ENCODE measurements at regions not wholly inside any gene's neighbourhood (a gene's known extent, or its start where the extent isn't known, plus 50 kb on each side); places are given as distances from the start of the nearest gene placed in this dataset.
"Not testable (repeated sequence)": the region's sequence is repeated elsewhere in the genome, so short reads cannot be mapped to it uniquely, and the experiment has no call there.

- no peak overlapping the region for H3K27ac ChIP-seq
- H3K4me3 ChIP-seq: no peak overlapping the region
- intact Hi-C loops (cut with DNase I; ENCODE audit: low total_unique reads): no loop called here
- no peaks in the 10 kb centered on the region for H3K36me3 ChIP-seq
- H3K9me3 ChIP-seq: peaks cover 0 to 11% of the 10 kb centered on the region in 2 donors
- H3K27me3 ChIP-seq: no peaks in the 10 kb centered on the region
- TF ChIP-seq POLR2A (IDR thresholded peaks at IDR 0.05) (no peak), POLR2AphosphoS5 (IDR thresholded peaks at IDR 0.05) (no peak)
- TF ChIP-seq, protein P1, sequence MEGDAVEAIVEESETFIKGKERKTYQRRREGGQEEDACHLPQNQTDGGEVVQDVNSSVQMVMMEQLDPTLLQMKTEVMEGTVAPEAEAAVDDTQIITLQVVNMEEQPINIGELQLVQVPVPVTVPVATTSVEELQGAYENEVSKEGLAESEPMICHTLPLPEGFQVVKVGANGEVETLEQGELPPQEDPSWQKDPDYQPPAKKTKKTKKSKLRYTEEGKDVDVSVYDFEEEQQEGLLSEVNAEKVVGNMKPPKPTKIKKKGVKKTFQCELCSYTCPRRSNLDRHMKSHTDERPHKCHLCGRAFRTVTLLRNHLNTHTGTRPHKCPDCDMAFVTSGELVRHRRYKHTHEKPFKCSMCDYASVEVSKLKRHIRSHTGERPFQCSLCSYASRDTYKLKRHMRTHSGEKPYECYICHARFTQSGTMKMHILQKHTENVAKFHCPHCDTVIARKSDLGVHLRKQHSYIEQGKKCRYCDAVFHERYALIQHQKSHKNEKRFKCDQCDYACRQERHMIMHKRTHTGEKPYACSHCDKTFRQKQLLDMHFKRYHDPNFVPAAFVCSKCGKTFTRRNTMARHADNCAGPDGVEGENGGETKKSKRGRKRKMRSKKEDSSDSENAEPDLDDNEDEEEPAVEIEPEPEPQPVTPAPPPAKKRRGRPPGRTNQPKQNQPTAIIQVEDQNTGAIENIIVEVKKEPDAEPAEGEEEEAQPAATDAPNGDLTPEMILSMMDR (IDR thresholded peaks at IDR 0.05): no peak
- DNase-seq (ENCODE audit: low spot score in 2 of 2): no peak
- H3K4me1 ChIP-seq: no peaks in the 10 kb centered on the region
Measured at GRCh38 chr7:118429141-118429540, 204.6 kb downstream of the ANKRD7 start.

DNA sequence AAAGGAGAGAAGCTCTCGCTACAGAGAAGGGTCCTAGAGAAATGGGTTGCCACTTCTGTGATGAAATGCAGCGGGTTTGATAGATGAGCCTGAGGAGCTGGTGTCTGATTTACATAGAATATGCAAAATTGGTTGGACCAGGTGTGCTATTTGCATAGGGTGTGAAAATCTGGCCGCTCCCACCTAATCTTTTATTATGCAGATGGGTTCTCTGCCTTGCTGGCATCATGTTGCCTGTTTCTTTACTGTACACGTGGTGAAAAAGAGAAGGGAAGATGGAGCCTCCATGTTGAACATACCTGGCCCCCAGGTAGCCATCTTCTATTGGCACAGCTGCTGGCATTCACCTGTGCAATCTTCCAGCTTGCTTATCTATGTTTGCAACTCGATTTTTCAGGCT is 212.2 kb downstream of the ANKRD7 start:
- Histone ChIP-seq H3K27me3 (no peaks in the 10 kb centered on the region), H3K4me1 (no peaks in the 10 kb centered on the region), H3K4me3 (no peak overlapping the region), H3K36me3 (no peaks in the 10 kb centered on the region), H3K27ac (no peak overlapping the region), H3K9me3 (peaks cover 0 to 11% of the 10 kb centered on the region in 2 donors)
- intact Hi-C loops (cut with DNase I; ENCODE audit: low total_unique reads): no loop called here
- no peak for DNase-seq (ENCODE audit: low spot score in 2 of 2)
- TF ChIP-seq, protein P1 (IDR thresholded peaks at IDR 0.05): no peak
- TF ChIP-seq POLR2A (IDR thresholded peaks at IDR 0.05) (no peak), POLR2AphosphoS5 (IDR thresholded peaks at IDR 0.05) (no peak)

DNA sequence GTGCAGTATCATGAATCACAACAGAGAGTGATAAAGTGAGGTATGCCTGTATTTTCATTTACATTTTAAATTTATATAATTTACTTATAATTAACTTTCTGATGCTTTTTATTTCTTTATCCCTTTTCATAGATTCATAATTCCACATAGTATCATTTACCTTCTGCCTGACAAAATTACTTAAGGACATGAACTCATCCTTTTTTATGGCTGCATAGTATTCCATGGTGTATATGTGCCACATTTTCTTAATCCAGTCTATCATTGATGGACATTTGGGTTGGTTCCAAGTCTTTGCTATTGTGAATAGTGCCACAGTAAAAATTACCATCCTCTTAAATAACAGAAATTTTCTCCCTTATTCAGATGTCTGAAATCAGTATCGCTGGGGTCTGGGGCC is 224.5 kb downstream of the ANKRD7 start:
- DNase-seq (ENCODE audit: low spot score in 2 of 2); H3K9me3 ChIP-seq; H3K4me3 ChIP-seq; H3K4me1 ChIP-seq; H3K27ac ChIP-seq; intact Hi-C loops (cut with DNase I; ENCODE audit: low total_unique reads); H3K36me3 ChIP-seq; H3K27me3 ChIP-seq: not testable (repeated sequence)

DNA sequence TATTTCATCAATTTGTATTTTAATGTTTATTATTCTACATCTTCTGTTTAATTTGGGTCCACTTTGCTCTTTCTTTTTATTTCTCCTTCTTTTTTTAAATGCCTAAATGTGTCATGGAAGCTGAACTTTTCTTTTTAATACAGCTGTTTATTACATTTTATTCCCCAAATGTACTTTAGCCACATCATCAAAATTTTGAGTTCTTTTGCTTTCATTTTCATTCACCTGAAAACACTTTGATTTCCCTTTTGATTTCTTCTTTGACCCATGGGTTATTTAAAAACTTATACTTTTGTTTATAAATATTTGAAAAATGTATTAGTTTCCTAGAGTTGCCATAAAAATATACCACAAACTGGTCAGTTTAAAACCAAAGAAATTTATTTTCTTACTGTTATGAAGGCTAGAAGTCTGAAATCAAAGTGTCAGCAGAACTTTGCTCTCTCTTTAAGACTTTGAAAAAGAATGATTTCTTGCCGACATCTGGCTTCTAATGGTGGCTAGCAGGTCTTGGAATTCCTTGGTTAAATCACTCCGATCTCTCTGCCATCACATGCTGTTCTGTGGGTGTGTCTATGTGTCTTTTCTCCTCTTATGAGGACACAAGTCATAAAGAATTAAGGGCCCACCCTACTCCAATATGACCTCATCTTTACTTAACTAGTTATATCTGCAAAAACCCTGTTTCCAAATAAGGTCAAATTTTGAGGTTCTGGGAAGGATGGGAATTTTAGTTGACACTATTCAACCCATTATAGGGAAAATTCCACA is 225.5 kb downstream of the ANKRD7 start:
- Histone ChIP-seq H3K4me3 (no peak overlapping the region), H3K27me3 (no peaks in the 10 kb centered on the region), H3K36me3 (no peaks in the 10 kb centered on the region), H3K27ac (no peak overlapping the region), H3K4me1 (no peaks in the 10 kb centered on the region), H3K9me3 (no peaks in the 10 kb centered on the region)
- intact Hi-C loops (cut with DNase I; ENCODE audit: low total_unique reads): no loop called here
- no peak for DNase-seq (ENCODE audit: low spot score in 2 of 2)
- TF ChIP-seq POLR2A (IDR thresholded peaks at IDR 0.05) (no peak), POLR2AphosphoS5 (IDR thresholded peaks at IDR 0.05) (no peak)
- TF ChIP-seq, protein P1 (IDR thresholded peaks at IDR 0.05): no peak

- H3K27ac ChIP-seq: no peak overlapping the region
- H3K4me1 ChIP-seq: no peaks in the 10 kb centered on the region
- no peak overlapping the region for H3K4me3 ChIP-seq
- DNase-seq (ENCODE audit: low spot score in 2 of 2): no peak
- no peaks in the 10 kb centered on the region for H3K9me3 ChIP-seq
- H3K36me3 ChIP-seq: no peaks in the 10 kb centered on the region
- TF ChIP-seq, protein P1 (IDR thresholded peaks at IDR 0.05): no peak
- TF ChIP-seq POLR2AphosphoS5 (IDR thresholded peaks at IDR 0.05) (no peak), POLR2A (IDR thresholded peaks at IDR 0.05) (no peak)
- intact Hi-C loops (cut with DNase I; ENCODE audit: low total_unique reads): no loop called here
- H3K27me3 ChIP-seq: no peaks in the 10 kb centered on the region
Measured at GRCh38 chr7:118452128-118452527, 227.6 kb downstream of the ANKRD7 start.

Data from breast epithelium (tissue), 4 donors.